ENCODE measurements at regions not wholly inside any gene's neighbourhood (a gene's known extent, or its start where the extent isn't known, plus 50 kb on each side); places are given as distances from the start of the nearest gene placed in this dataset.

GRCh38 chr6:71124340-71124739 lies 164.3 kb upstream of the OGFRL1 start:
- peaks cover 5% of the 10 kb centered on the region for H3K9me3 ChIP-seq
- DNase-seq (ENCODE audit: low spot score): no peak
- no peak for ATAC-seq (ENCODE audit: insufficient number of reproducible peaks, low FRiP score, low read depth)

GRCh38 chr6:71125216-71125615 lies 163.4 kb upstream of the OGFRL1 start:
- Histone ChIP-seq H3K4me3 (no peak overlapping the region), H3K27ac (no peak overlapping the region), H3K27me3 (replicated peaks; ENCODE audit: insufficient read depth) (no peaks in the 10 kb centered on the region), H3K9me3 (no peaks in the 10 kb centered on the region), H3K4me1 (ENCODE audit: control insufficient read depth in 1 of 2, low read depth in 2 of 2) (no peaks in the 10 kb centered on the region), H3K36me3 (no peaks in the 10 kb centered on the region)
- ATAC-seq (ENCODE audit: insufficient number of reproducible peaks, low FRiP score, low read depth) (no peak), DNase-seq (ENCODE audit: low spot score) (no peak)
- no peak for TF ChIP-seq CTCF (IDR thresholded peaks at IDR 0.05)

More at GRCh38 chr6:71124340-71124739, 164.3 kb upstream of the OGFRL1 start:
- no peak for TF ChIP-seq CTCF (IDR thresholded peaks at IDR 0.05)
- H3K4me3 ChIP-seq: no peak overlapping the region
- no peaks in the 10 kb centered on the region for H3K4me1 ChIP-seq (ENCODE audit: control insufficient read depth in 1 of 2, low read depth in 2 of 2)
- H3K27me3 ChIP-seq (replicated peaks; ENCODE audit: insufficient read depth): no peaks in the 10 kb centered on the region
- no peak overlapping the region for H3K27ac ChIP-seq
- no peaks in the 10 kb centered on the region for H3K36me3 ChIP-seq

- Histone ChIP-seq H3K27ac (no peak overlapping the region), H3K27me3 (replicated peaks; ENCODE audit: insufficient read depth) (no peaks in the 10 kb centered on the region), H3K4me3 (no peak overlapping the region), H3K36me3 (no peaks in the 10 kb centered on the region), H3K4me1 (ENCODE audit: control insufficient read depth in 1 of 2, low read depth in 2 of 2) (no peaks in the 10 kb centered on the region), H3K9me3 (no peaks in the 10 kb centered on the region)
- DNase-seq (ENCODE audit: low spot score) (no peak), ATAC-seq (ENCODE audit: insufficient number of reproducible peaks, low FRiP score, low read depth) (no peak)
- TF ChIP-seq CTCF (IDR thresholded peaks at IDR 0.05): no peak
These were observed 162.1 kb upstream of the OGFRL1 start for GRCh38 chr6:71126506-71126905.

GRCh38 chr6:71127374-71127773 lies 161.2 kb upstream of the OGFRL1 start:
- no peaks in the 10 kb centered on the region for H3K36me3 ChIP-seq
- no peak for TF ChIP-seq CTCF (IDR thresholded peaks at IDR 0.05)
- H3K4me1 ChIP-seq (ENCODE audit: control insufficient read depth in 1 of 2, low read depth in 2 of 2): no peaks in the 10 kb centered on the region
- no peak overlapping the region for H3K4me3 ChIP-seq
- DNase-seq (ENCODE audit: low spot score): no peak
- H3K27me3 ChIP-seq (replicated peaks; ENCODE audit: insufficient read depth): no peaks in the 10 kb centered on the region
- no peak for ATAC-seq (ENCODE audit: insufficient number of reproducible peaks, low FRiP score, low read depth)
- no peak overlapping the region for H3K27ac ChIP-seq
- no peaks in the 10 kb centered on the region for H3K9me3 ChIP-seq

- Histone ChIP-seq H3K27ac (no peak overlapping the region), H3K9me3 (no peaks in the 10 kb centered on the region), H3K4me1 (ENCODE audit: control insufficient read depth in 1 of 2, low read depth in 2 of 2) (no peaks in the 10 kb centered on the region), H3K36me3 (no peaks in the 10 kb centered on the region), H3K4me3 (no peak overlapping the region), H3K27me3 (replicated peaks; ENCODE audit: insufficient read depth) (no peaks in the 10 kb centered on the region)
- TF ChIP-seq CTCF (IDR thresholded peaks at IDR 0.05): no peak
- no peak for ATAC-seq (ENCODE audit: insufficient number of reproducible peaks, low FRiP score, low read depth)
- no peak for DNase-seq (ENCODE audit: low spot score)
These were observed 158.3 kb upstream of the OGFRL1 start for GRCh38 chr6:71130277-71130676.

Measured in thoracic aorta (tissue), 2 donors.